ENCODE measurements at regions not wholly inside any gene's neighbourhood (a gene's known extent, or its start where the extent isn't known, plus 50 kb on each side); places are given as distances from the start of the nearest gene placed in this dataset.

GRCh38 chr11:19661827-19662226, 50.8 kb upstream of the NAV2 start:
- no peak for DNase-seq

DNA sequence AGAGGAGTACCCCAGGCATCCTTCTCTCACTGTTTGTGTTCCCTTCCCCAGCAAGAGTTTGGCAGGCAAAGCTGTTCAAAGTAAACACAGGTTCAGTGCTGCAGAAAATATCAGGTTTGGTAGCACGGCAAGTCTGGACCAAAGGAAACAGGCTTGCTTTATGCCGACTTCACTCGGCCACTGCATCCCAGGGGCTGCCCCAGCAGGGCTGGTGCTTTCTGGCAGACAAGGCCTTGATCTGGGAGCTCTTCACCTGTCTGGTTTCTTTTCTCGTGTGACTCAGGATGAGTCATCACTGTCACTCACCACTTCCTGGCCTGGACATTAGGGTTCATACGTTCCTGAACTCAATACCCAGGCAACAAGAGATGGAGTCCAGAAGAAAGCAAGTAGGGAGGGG, 52.6 kb upstream of the NAV2 start:
- DNase-seq = peak; percentile 33

DNA sequence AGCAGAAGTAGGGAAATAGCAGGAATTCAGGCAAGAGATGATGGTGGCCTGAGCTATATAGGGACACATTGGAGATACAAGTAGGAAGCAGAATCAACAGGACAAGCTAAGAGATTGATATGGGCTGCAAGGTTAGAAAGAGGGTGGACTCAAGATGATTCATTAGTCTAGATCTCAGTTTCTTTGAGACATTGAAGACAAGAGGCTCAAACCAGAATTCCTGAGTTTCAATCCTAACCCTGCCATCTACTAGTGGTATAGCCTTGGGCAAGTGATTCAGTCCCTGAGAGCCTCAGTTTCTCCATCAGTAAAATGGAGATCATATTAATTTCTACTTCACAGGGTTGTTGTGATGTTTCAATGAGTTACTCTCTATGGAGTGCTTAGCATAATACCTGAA, 53.1 kb upstream of the NAV2 start:
- no peak for DNase-seq

- no peak for DNase-seq
Observed at GRCh38 chr11:19658344-19658743, 54.3 kb upstream of the NAV2 start.

- DNase-seq = no peak
Observed at GRCh38 chr11:19656140-19656541, 56.5 kb upstream of the NAV2 start.

DNA sequence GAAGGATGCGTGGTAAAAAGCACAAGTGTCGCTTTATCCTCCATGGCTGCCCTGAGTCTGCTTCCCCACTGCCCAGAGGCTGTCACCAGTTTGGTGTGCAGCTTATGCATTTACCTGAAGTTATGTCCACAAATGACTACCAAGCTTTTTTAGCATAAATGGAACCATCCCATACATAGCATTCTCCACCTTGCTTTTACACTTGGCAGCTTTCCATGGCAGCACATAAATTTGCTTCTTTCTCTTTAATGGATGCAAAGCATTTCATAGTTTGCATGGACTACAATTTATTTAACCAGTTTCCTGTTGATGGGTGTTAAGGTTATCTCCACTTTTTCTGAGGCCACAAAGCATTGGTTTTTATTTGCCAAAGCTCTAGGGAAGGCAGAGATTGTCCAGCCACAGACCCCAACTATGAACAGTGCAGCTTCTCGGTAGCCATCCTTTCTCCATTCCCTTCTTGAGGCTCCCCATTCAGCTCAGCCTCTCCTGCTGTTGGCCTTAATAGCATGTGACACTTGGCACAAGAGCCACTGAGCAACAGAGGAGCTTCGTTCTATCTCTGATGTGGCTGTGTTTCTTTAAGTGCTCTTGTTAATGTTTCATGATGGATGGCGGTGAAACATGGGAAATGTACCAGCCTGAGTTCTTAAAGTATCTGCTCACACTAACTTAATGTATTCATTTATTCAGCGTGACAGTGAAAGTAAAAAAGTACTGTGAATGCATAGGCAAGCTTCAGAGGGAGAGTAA, 59.8 kb upstream of the NAV2 start:
- no peak for DNase-seq

DNA sequence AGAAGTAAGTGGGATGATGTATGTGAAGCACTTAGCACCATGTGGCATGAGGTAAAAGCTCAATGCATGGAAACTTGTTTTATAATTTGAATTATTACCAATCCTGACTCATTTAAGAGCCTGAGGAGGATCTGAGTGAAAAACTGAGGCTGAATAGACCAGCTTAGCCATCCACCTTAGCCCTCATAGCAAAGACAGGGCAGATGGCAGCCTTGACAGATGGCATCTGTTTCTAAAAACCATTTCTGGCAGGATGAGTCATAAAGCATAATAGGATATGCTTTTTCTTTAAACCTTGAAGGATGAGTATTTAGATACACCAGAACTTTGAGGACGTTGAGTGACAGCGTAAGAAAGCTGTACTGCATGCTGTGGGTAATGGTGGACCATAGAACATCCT, 61.0 kb upstream of the NAV2 start:
- DNase-seq = no peak

DNA sequence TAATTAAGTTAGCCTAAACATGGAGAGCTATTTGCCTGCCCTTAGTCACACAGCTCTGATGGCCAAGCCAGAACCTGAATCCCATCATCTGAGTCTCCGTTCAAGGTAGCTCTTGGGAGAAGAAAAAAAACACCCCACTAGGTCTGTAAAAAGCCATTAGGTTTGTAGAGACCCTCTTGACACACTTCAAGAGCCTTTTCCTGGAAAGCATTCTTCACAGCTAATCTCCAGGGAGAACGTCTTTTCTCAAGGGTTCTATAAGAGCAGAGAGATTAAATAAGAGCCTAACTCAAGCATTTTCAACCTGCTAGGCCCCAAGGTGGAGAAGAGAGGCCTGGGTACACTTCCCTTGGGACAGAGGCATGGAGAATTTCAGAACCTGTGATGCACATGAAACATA, 61.6 kb upstream of the NAV2 start:
- no peak for DNase-seq

DNA sequence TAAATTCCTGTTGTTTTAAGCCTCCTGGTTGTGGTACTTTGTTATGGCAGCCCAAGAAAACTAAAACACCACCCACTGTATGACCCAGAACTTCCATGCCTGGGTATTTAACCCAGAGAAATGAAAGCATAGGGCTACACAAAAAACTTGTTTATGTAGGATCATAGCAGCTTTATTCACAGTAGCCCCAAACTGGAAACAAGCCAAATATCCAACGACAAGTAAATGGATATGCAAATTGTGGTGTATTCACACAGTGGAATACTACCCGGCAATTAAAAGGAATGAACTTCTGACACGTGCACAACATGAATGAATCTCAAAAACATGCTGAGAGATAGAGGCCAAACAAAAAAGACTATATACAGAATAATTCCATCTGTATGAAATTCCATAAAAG, 62.2 kb upstream of the NAV2 start:
- no peak for DNase-seq

- no peak for DNase-seq
Observed at GRCh38 chr11:19649751-19650150, 62.9 kb upstream of the NAV2 start.

- DNase-seq = no peak
Observed at GRCh38 chr11:19648321-19648720, 64.3 kb upstream of the NAV2 start.

- no peak for DNase-seq
Observed at GRCh38 chr11:19647816-19648215, 64.8 kb upstream of the NAV2 start.

GRCh38 chr11:19646921-19647320, 65.7 kb upstream of the NAV2 start:
- DNase-seq = no peak

DNA sequence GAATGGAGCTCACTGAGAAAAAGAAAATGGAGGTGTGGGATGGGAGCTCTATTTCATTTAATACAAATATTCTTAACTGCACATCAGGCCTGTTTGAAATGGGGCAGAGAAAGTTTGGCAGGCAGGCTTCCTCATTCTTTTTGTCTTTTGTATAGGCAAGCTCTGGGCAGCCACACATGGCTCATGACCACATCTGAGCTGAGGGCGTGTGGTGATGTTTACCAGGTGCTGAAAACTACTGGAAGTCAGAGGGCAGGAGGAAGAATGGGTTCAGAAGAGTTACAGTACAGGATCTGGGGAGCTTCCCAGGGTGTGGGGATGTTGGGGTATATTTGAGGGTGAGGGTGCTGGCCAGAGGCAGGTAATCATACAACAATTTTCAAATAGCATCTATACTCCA, 66.3 kb upstream of the NAV2 start:
- DNase-seq = no peak

- DNase-seq = no peak
Observed at GRCh38 chr11:19644316-19644715, 68.3 kb upstream of the NAV2 start.

- no peak for DNase-seq
Observed at GRCh38 chr11:19642185-19643158, 70.2 kb upstream of the NAV2 start.

GRCh38 chr11:19639603-19640105, 73.0 kb upstream of the NAV2 start:
- no peak for DNase-seq

- DNase-seq = no peak
Observed at GRCh38 chr11:19635332-19635731, 77.3 kb upstream of the NAV2 start.

GRCh38 chr11:19633276-19633675, 79.4 kb upstream of the NAV2 start:
- DNase-seq = no peak

DNA sequence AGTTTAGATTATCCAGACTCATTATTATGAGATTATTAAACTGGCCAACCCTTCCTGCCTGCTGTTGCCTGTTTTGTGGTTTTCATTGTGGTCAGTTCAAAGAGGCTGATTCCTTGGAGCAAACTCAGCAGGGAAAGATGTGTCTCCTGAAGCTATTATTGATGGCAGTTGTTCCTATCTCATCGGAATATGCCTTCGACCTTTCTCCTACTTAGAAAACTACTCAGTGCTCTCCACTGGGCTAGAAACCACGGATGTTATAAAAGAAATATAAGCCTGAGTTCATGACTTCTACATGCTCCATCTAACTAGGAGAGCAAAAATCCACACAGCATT, 80.2 kb upstream of the NAV2 start:
- no peak for DNase-seq

- no peak for DNase-seq
Observed at GRCh38 chr11:19631712-19632498, 80.7 kb upstream of the NAV2 start.

DNA sequence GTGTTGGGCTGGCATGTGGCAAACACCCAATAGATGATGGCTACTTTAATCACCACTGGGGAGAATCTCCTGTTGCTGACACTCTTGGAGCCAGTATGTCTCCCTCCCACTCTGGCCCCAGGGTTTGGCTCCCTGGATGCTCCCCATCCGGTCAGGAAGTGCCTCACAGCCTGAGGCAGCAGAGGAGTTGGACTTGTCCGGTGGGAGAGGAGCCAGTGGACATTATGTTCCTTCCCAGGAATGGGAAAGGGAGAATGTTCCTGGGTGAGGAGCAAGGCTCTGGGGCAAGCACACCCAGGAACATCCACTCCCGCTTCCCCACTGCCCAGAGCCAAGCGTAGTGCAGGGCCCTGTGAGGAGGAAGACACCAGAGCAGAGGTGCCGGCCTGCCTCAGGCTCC, 84.6 kb upstream of the NAV2 start:
- DNase-seq = no peak

GRCh38 chr11:19627566-19627965, 85.1 kb upstream of the NAV2 start:
- no peak for DNase-seq

Measured in CD4-positive, alpha-beta T cell treated with Interleukin-17A for 4 hours (primary cell).